ENCODE measurements at regions not wholly inside any gene's neighbourhood (a gene's known extent, or its start where the extent isn't known, plus 50 kb on each side); places are given as distances from the start of the nearest gene placed in this dataset.

- Mint-ChIP-seq H3K36me3 (ENCODE audit: insufficient read depth, unreplicated experiment) (no peaks in the 10 kb centered on the region), H3K27me3 (ENCODE audit: unreplicated experiment) (peaks cover 20% of the 10 kb centered on the region), H3K4me3 (ENCODE audit: low read depth, unreplicated experiment) (no peak overlapping the region), H3K27ac (ENCODE audit: unreplicated experiment) (no peak overlapping the region), H3K9me3 (ENCODE audit: low read depth, unreplicated experiment) (peaks cover 7% of the 10 kb centered on the region), H3K4me1 (ENCODE audit: low read depth, unreplicated experiment) (no peaks in the 10 kb centered on the region)
- no TSS peak for BruUV-seq (replicated peaks)
- TF ChIP-seq CTCF (IDR thresholded peaks at IDR 0.05; ENCODE audit: unreplicated experiment): no peak
- no peak for DNase-seq
- CTCF ChIA-PET: no interaction called here
- intact Hi-C loops (cut with micrococcal nuclease; ENCODE audit: unreplicated experiment): no loop called here
Measured at GRCh38 chr2:16409849-16410248, 255.8 kb downstream of the CYRIA start.

- DNase-seq: no peak
- Mint-ChIP-seq H3K9me3 (ENCODE audit: low read depth, unreplicated experiment) (peaks cover 7% of the 10 kb centered on the region), H3K27ac (ENCODE audit: unreplicated experiment) (no peak overlapping the region), H3K27me3 (ENCODE audit: unreplicated experiment) (peaks cover 27% of the 10 kb centered on the region), H3K4me3 (ENCODE audit: low read depth, unreplicated experiment) (no peak overlapping the region), H3K36me3 (ENCODE audit: insufficient read depth, unreplicated experiment) (no peaks in the 10 kb centered on the region), H3K4me1 (ENCODE audit: low read depth, unreplicated experiment) (no peaks in the 10 kb centered on the region)
- TF ChIP-seq CTCF (IDR thresholded peaks at IDR 0.05; ENCODE audit: unreplicated experiment): no peak
- BruUV-seq (replicated peaks): no TSS peak
- CTCF ChIA-PET: no interaction called here
- intact Hi-C loops (cut with micrococcal nuclease; ENCODE audit: unreplicated experiment): no loop called here
Measured at GRCh38 chr2:16409006-16409390, 256.6 kb downstream of the CYRIA start.

- Mint-ChIP-seq H3K27ac (ENCODE audit: unreplicated experiment) (no peak overlapping the region), H3K9me3 (ENCODE audit: low read depth, unreplicated experiment) (peaks cover 7% of the 10 kb centered on the region), H3K4me1 (ENCODE audit: low read depth, unreplicated experiment) (no peaks in the 10 kb centered on the region), H3K27me3 (ENCODE audit: unreplicated experiment) (peaks cover 32% of the 10 kb centered on the region), H3K4me3 (ENCODE audit: low read depth, unreplicated experiment) (no peak overlapping the region), H3K36me3 (ENCODE audit: insufficient read depth, unreplicated experiment) (no peaks in the 10 kb centered on the region)
- no TSS peak for BruUV-seq (replicated peaks)
- no peak for DNase-seq
- intact Hi-C loops (cut with micrococcal nuclease; ENCODE audit: unreplicated experiment): no loop called here
- CTCF ChIA-PET: no interaction called here
- TF ChIP-seq CTCF (IDR thresholded peaks at IDR 0.05; ENCODE audit: unreplicated experiment): no peak
Measured at GRCh38 chr2:16408331-16409005, 257.2 kb downstream of the CYRIA start.

- intact Hi-C loops (cut with micrococcal nuclease; ENCODE audit: unreplicated experiment): no loop called here
- no peak overlapping the region for H3K4me3 Mint-ChIP-seq (ENCODE audit: low read depth, unreplicated experiment)
- CTCF ChIA-PET: no interaction called here
- BruUV-seq (replicated peaks): no TSS peak
- no peak for DNase-seq
- no peaks in the 10 kb centered on the region for H3K36me3 Mint-ChIP-seq (ENCODE audit: insufficient read depth, unreplicated experiment)
- no peak overlapping the region for H3K27ac Mint-ChIP-seq (ENCODE audit: unreplicated experiment)
- no peak for TF ChIP-seq CTCF (IDR thresholded peaks at IDR 0.05; ENCODE audit: unreplicated experiment)
- no peaks in the 10 kb centered on the region for H3K4me1 Mint-ChIP-seq (ENCODE audit: low read depth, unreplicated experiment)
- peaks cover 33% of the 10 kb centered on the region for H3K27me3 Mint-ChIP-seq (ENCODE audit: unreplicated experiment)
- peaks cover 10% of the 10 kb centered on the region for H3K9me3 Mint-ChIP-seq (ENCODE audit: low read depth, unreplicated experiment)
Measured at GRCh38 chr2:16407358-16407757, 258.3 kb downstream of the CYRIA start.

All from Calu3 (cell line).